Glomerular visceral epithelial cell (primary cell): ENCODE measurements at regions not wholly inside any gene's neighbourhood (a gene's known extent, or its start where the extent isn't known, plus 50 kb on each side); places are given as distances from the start of the nearest gene placed in this dataset.
"Not testable (repeated sequence)": the region's sequence is repeated elsewhere in the genome, so short reads cannot be mapped to it uniquely, and the experiment has no call there.

Experiments
- DNase-seq: peaks from one replicate; pipeline ENCODE4 v3.0.0-alpha.2; 2016; ENCODE audit errors: extremely low spot score

DNA sequence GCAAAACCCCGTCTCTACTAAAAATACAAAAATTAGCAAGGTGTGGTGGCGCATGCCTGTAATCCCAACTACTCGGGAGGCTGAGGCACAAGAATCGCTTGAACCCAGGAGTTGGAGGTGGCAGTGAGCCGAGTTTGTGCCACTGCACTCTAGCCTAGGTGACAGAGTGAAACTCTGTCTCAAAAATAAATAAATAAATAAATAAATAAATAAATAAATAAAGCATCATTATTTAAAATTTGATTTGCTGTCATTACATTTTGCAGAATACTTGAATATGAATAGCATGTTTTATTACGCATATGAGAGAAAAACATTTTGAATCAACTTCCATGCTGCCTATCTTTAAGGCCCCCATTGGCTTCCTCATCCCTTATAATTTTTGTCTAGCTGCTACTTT is 53.4 kb upstream of the MED14 start:
- DNase-seq, result not testable (repeated sequence)

GRCh38 chrX:40792433-40792832 is 57.1 kb upstream of the MED14 start:
- DNase-seq, result no peak

GRCh38 chrX:40794829-40795130 is 59.4 kb upstream of the MED14 start:
- DNase-seq, result peak; percentile 45

DNA sequence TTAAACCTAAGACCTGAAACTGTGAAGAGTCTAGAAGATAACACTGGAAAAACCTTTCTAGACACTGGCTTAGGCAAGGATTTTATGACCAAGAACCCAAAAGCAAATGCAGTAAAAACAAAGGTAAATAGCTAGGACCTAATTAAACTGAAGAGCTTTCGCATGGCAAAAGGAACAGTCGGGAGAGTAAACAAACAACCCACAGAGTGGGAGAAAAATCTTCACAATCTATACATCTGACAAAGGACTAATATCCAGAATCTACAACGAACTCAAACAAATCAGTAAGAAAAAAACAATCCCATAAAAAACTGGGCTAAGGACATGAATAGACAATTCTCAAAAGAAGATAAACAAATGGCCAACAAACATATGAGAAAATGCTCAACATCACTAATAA is 64.4 kb upstream of the MED14 start:
- not testable (repeated sequence) for DNase-seq

DNA sequence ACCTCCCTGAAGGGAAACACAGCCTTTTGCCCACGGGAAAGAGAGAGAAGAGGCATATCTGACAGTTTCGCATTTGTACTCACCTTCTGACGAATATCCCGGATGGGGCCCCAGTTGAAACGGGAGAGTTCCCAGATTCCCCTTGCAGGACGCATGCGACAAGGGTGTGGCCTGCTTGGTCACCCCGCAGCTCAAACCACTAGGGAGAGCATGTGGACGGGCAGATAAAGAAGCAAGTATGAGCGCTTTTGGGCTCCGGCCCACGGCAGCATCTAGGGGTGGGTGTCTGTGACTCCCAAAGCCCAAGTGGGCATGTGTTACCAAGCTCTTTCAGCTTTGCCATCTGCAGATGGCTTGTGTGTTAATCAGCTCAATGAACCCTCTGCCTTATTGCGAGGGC is 70.1 kb upstream of the MED14 start:
- DNase-seq, result no peak

- no peak for DNase-seq
Observed at GRCh38 chrX:40806513-40807220, 71.3 kb upstream of the MED14 start.

GRCh38 chrX:40807384-40807783 is 72.0 kb upstream of the MED14 start:
- DNase-seq, result no peak

- DNase-seq, result no peak
Observed at GRCh38 chrX:40808203-40808602, 72.9 kb upstream of the MED14 start.

DNA sequence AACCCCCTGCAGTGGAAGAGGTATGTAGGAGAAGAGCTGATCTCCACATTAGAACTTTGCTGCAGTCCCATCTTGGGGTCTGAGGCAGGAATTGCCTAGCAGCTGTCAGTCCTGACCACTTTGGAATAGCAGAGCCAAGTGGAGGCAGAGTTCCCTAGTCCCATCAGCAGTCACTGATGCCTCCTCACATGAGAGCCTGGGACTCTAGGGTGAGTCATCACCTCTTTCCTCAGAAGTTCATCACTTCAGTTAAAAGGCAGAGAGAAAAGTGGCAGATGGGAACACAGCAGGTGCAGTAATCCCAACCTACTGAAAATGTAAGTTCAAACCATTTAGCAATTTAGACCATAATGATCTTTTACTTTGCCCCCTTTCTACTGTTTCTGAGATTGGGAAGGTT is 73.9 kb upstream of the MED14 start:
- DNase-seq, result peak; percentile 11

- not testable (repeated sequence) for DNase-seq
Observed at GRCh38 chrX:40815045-40815444, 79.7 kb upstream of the MED14 start.

DNA sequence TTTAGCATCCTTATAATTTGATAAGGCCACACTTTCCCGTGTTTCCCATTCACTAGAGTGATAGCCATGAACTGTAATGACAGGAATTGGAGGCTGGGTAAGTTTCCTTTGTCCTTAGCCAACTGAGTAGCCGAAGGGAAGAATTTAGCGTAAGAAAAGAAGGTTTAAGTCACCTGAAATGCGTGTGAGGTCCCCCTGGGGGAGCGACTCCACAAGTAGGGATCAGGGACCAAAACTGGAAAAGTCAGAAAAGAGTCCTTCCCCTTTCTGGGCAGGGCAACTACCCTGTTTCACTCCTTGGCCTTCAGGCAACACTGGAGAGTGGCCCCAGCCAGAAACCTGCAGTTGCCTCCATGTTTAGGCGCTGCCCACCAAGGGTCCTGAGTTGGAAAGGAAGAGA is 81.6 kb upstream of the MED14 start:
- DNase-seq, result no peak

DNA sequence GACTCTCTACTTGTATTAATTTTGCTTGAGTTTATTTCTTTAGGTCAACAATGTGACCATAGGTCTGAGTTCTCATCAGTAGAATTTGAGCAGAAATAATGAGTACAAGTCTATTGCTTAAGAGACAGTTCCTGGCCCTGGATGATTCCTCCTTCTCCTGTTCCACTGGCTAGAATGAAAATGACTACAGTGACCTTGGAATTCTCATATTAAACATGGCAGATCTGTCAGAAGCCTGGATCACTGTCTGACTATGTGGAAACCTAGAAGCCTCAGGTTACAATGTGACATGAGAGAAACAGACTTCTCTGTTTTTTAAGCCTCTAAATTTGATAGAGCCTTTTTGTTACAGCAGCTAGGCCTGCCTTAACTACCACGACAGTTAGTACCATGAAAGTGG is 82.9 kb upstream of the MED14 start:
- DNase-seq, result no peak

GRCh38 chrX:40821780-40822179 is 86.4 kb upstream of the MED14 start:
- DNase-seq, result no peak

- no peak for DNase-seq
Observed at GRCh38 chrX:40827331-40827730, 92.0 kb upstream of the MED14 start.

- DNase-seq, result no peak
Observed at GRCh38 chrX:40831750-40832149, 96.4 kb upstream of the MED14 start.

- no peak for DNase-seq
Observed at GRCh38 chrX:40832723-40833122, 97.4 kb upstream of the MED14 start.

DNA sequence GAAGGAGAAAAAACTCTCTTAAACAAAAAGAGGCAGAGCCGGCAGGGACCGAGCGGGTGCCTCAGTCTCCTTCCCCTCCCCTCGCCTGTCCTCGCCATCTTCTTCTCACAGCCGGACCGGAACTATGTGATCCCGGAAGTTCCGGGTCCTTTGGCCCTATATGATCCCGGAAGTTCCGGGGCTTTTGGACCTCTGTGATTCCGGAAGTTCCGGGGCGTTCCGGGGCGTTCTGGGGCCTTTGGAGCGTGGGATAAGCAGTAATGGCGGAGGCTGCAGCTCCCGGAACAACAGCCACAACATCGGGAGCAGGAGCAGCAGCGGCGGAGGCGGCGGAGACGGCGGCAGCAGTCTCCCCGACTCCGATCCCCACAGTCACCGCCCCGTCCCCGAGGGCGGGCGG is 98.9 kb upstream of the MED14 start:
- no peak for DNase-seq

- DNase-seq, result no peak
Observed at GRCh38 chrX:40835526-40835925, 100.2 kb upstream of the MED14 start.

- no peak for DNase-seq
Observed at GRCh38 chrX:40843643-40844042, 108.3 kb upstream of the MED14 start.

- DNase-seq, result no peak
Observed at GRCh38 chrX:40844471-40844870, 109.1 kb upstream of the MED14 start.

DNA sequence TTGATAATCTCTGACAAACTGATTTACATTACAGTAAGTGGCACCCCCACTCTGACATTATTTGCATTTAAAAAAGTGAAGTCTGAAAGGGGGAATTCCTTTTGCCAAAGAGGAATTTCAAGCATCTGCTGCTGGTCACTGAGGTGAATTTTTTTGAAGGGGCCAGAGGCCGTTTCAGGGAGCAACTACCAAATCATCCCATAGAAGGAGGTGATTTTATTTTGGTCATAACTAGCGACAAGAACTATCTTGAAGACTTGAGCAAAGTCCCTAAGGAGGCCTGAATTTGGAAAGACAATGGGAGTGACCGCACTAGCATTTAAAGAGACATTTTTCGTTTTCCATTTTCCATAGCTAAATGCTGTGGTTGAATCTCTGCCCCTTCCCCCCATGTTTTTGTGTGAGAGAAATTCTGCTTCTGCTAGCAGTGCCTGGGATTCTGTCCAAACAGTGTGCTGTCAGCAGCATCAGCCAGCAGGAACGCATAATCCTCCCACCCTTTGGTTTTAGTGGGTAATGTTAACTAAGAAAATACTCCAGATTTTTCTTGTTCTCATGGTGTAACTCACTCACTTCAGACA is 110.1 kb upstream of the MED14 start:
- DNase-seq, result peak; percentile 83

DNA sequence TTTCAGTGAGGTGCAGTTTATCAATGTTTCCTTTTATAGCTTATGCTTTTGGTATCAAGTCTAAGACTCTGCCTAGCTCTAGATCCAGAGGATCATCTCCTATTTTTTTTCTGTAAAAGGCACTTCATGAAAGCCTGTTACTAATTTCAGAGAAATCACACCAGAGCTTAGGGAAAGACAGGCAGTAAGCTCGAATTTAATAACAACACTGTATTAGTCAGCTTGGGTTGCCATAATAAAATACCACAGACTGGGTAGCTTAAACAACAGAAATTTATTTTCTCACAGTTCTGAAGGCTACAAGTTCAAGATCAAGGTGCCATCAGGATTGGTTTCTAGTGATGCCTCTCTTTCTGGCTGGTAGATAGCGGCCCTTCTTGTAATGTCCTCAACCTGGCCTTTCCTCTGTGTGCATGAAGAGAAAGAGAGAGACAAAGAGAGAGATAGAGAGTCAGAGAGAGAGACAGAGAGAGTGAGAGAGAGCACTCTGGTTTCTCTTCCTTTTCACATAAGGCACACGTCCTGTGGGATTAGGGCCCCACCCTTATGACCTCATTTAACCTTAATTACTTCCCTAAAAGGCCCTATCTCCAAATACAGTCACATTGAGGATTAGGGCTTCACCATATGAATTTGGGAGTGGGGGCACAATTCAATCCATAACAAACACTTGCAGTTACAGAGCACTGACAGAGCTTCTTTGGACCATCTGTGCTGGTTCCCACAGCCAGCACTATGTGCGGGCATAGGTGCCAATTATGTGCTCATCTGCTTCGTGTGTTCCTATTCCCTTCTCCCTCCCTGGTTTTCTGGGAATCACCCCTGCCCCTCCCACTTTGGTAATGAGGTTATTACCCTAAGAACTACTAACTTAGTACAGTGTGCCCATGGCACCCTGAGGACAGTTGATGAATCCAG is 114.8 kb upstream of the MED14 start:
- no peak for DNase-seq

DNA sequence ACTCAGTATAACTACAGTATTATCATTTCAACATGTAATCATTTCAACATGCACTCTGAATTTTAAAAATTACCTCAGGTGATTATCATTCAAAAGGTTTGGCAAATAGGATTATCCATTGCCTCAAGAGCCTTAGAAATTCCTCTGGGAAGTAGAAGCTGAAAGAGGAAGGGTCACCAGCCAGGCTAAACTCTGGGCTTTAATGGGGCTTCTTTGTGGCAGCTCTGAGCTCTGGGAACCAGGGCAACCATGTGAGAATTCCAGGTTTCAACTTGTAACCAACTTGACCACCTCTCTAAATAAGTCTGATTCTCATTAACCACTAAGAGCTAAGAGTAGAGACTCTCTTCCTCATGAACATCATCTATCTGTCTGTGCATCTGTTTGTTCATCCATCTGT is 117.2 kb upstream of the MED14 start:
- no peak for DNase-seq
